H1 (cell line): ENCODE measurements at regions not wholly inside any gene's neighbourhood (a gene's known extent, or its start where the extent isn't known, plus 50 kb on each side); places are given as distances from the start of the nearest gene placed in this dataset.
A peak's percentile ranks its signal among the peaks of the same experiment; 100 is the strongest.

Source experiments
- CTCF ChIA-PET: fragments of 300-600 bp; sonication (Branson Sonifier 250); formaldehyde crosslinking; loops from one replicate; lab custom pipeline; 2021; ENCODE audit not compliant: partially characterized antibody; lab: Charles Lee
- POLR2A ChIA-PET: fragments of 300-600 bp; sonication (Branson Sonifier 250); formaldehyde crosslinking; loops from one replicate; lab custom pipeline; 2021; ENCODE audit warnings: inconsistent platforms; ENCODE audit not compliant: partially characterized antibody; lab: Charles Lee
- DNase-seq, 2 experiments: peaks; one replicate each; pipeline versions ENCODE4 v3.0.0 to v3.0.0-alpha.2; 2010 to 2022; ENCODE audit warnings: low spot score in 2 of 2, low read depth in 1 of 2, mixed read lengths in 1 of 2
- FAIRE-seq: peaks from 2 replicates; lab custom pipeline; 2011; peaks lifted over from hg19 to GRCh38; lab: Jason Lieb, UNC
- H2AFZ ChIP-seq: 2 replicates; pipeline ENCODE4 v1.8.1; 2012; ENCODE audit warnings: low read length, inconsistent platforms
- H2AK5ac ChIP-seq: 2 replicates; pipeline ENCODE4 v1.6.1; 2013; ENCODE audit warnings: low read depth, low read length
- H2BK120ac ChIP-seq: replicated peaks from 2 replicates; pipeline ENCODE3; 2013; ENCODE audit warnings: low read depth, low read length, inconsistent platforms
- H2BK12ac ChIP-seq: 2 replicates; pipeline ENCODE4 v1.6.1; 2013; ENCODE audit warnings: low read depth, low read length
- H2BK15ac ChIP-seq: 2 replicates; pipeline ENCODE4 v1.6.1; 2013; ENCODE audit warnings: low read length
- H2BK20ac ChIP-seq: 2 replicates; pipeline ENCODE4 v1.6.1; 2013; ENCODE audit warnings: low read length
- H2BK5ac ChIP-seq: 2 replicates; pipeline ENCODE4 v1.6.1; 2013; ENCODE audit warnings: low read depth, low read length
- H3K14ac ChIP-seq: 2 replicates; pipeline ENCODE4 v1.6.1; 2013; ENCODE audit warnings: inconsistent platforms; ENCODE audit not compliant: insufficient read length
- H3K18ac ChIP-seq: 2 replicates; pipeline ENCODE4 v1.6.1; 2013; ENCODE audit warnings: low read length; ENCODE audit errors: extremely low read depth
- H3K23ac ChIP-seq: 2 replicates; pipeline ENCODE4 v1.6.1; 2013; ENCODE audit warnings: inconsistent platforms; ENCODE audit not compliant: insufficient read length
- H3K23me2 ChIP-seq: 2 replicates; pipeline ENCODE4 v1.6.1; 2013; ENCODE audit warnings: low read depth, low read length
- H3K27ac ChIP-seq: 2 replicates; pipeline ENCODE4 v1.6.1; 2011; ENCODE audit warnings: low read depth, low read length, inconsistent platforms
- H3K27me3 ChIP-seq, 4 experiments: replicated peaks in 1 of 4; 1 replicate in 1 of 4; 2 replicates in 3 of 4; pipeline versions ENCODE4 v1.6.1 to v1.8.1; 2011 to 2013; ENCODE audit warnings: low read length in 3 of 4, mild to moderate bottlenecking in 3 of 4, inconsistent platforms in 2 of 4, mixed read lengths in 2 of 4, moderate library complexity in 1 of 4; ENCODE audit not compliant: control insufficient read depth in 3 of 4, insufficient read depth in 3 of 4; ENCODE audit errors: extremely low read depth in 1 of 4
- H3K36me3 ChIP-seq, 4 experiments: 2 replicates each; pipeline versions ENCODE4 v1.6.1 to v1.8.1; 2011 to 2013; ENCODE audit warnings: mild to moderate bottlenecking in 4 of 4, low read length in 3 of 4, moderate library complexity in 2 of 4, control low read depth in 1 of 4, inconsistent platforms in 1 of 4; ENCODE audit not compliant: insufficient read depth in 4 of 4, control insufficient read depth in 2 of 4
- H3K4ac ChIP-seq: replicated peaks from 2 replicates; pipeline ENCODE3; 2013; ENCODE audit warnings: low read length, low read depth, mixed read lengths, inconsistent platforms; ENCODE audit not compliant: insufficient read length
- H3K4me1 ChIP-seq, 4 experiments: replicated peaks in 1 of 4; 1 replicate in 1 of 4; 2 replicates in 3 of 4; pipeline versions ENCODE4 v1.6.1 to v1.8.1; 2011 to 2013; ENCODE audit warnings: low read length in 3 of 4, inconsistent platforms in 2 of 4, mixed read lengths in 1 of 4; ENCODE audit not compliant: insufficient read depth in 4 of 4, control insufficient read depth in 3 of 4
- H3K4me2 ChIP-seq, 2 experiments: 2 replicates each; pipeline versions ENCODE4 v1.6.1 to v1.8.1; 2011 to 2013; ENCODE audit warnings: low read depth in 2 of 2, low read length in 2 of 2, control low read depth in 1 of 2, inconsistent platforms in 1 of 2, mild to moderate bottlenecking in 1 of 2; ENCODE audit not compliant: insufficient read depth in 1 of 2
- H3K4me3 ChIP-seq, 4 experiments: fragments of 200-600, 300-600 bp in 1 of 4; sonication (generic), shearing (Covaris generic), sonication (Bioruptor Twin) in 1 of 4; 2 replicates each; pipeline versions ENCODE4 v1.5.1 to v1.8.1; 2011 to 2016; ENCODE audit warnings: low read length in 4 of 4, low read depth in 3 of 4, control low read depth in 2 of 4, inconsistent platforms in 2 of 4, mild to moderate bottlenecking in 2 of 4, mixed read lengths in 1 of 4, moderate library complexity in 1 of 4; ENCODE audit not compliant: insufficient read depth in 2 of 4; ENCODE audit errors: extremely low read depth in 1 of 4
- H3K56ac ChIP-seq: replicated peaks from 2 replicates; pipeline ENCODE3; 2013; ENCODE audit warnings: low read depth, mild to moderate bottlenecking, mixed read lengths, low read length, inconsistent platforms; ENCODE audit not compliant: insufficient read length
- H3K79me1 ChIP-seq: 2 replicates; pipeline ENCODE4 v1.6.1; 2013; ENCODE audit warnings: low read depth, low read length, control low read depth
- H3K79me2 ChIP-seq, 2 experiments: 2 replicates each; pipeline versions ENCODE4 v1.6.1 to v1.8.1; 2012 to 2013; ENCODE audit warnings: low read length in 2 of 2, mild to moderate bottlenecking in 2 of 2, inconsistent platforms in 1 of 2; ENCODE audit not compliant: insufficient read depth in 2 of 2, control insufficient read depth in 1 of 2
- H3K9ac ChIP-seq, 4 experiments: replicated peaks in 1 of 4; 1 replicate in 1 of 4; 2 replicates in 3 of 4; pipeline versions ENCODE4 v1.6.1 to v1.8.1; 2011 to 2013; ENCODE audit warnings: low read depth in 3 of 4, low read length in 3 of 4, control low read depth in 2 of 4, mild to moderate bottlenecking in 2 of 4, moderate library complexity in 2 of 4, inconsistent platforms in 1 of 4; ENCODE audit errors: extremely low read depth in 1 of 4
- H3K9me3 ChIP-seq, 2 experiments: 2 replicates each; pipeline versions ENCODE4 v1.6.1 to v1.8.1; 2012 to 2013; ENCODE audit warnings: mild to moderate bottlenecking in 2 of 2, moderate library complexity in 2 of 2, control low read depth in 1 of 2, inconsistent platforms in 1 of 2, low read depth in 1 of 2, low read length in 1 of 2, mixed read lengths in 1 of 2; ENCODE audit not compliant: insufficient read depth in 2 of 2
- H4K20me1 ChIP-seq, 2 experiments: replicated peaks in 1 of 2; 2 replicates each; pipeline versions ENCODE3 to v1.8.1; 2011 to 2013; ENCODE audit warnings: inconsistent platforms in 2 of 2, low read length in 2 of 2, mild to moderate bottlenecking in 1 of 2; ENCODE audit not compliant: insufficient read depth in 2 of 2, control insufficient read depth in 1 of 2
- H4K5ac ChIP-seq: 2 replicates; pipeline ENCODE4 v1.6.1; 2013; ENCODE audit warnings: low read length, low read depth, mixed read lengths, inconsistent platforms; ENCODE audit not compliant: insufficient read length
- H4K8ac ChIP-seq: 2 replicates; pipeline ENCODE4 v1.8.0; 2013; ENCODE audit warnings: mild to moderate bottlenecking, moderate library complexity, low read length, inconsistent platforms; ENCODE audit not compliant: insufficient read depth; ENCODE audit errors: extremely low read depth
- H4K91ac ChIP-seq: replicated peaks from 2 replicates; pipeline ENCODE3; 2013; ENCODE audit warnings: low read length, mixed read lengths, inconsistent platforms; ENCODE audit not compliant: insufficient read length
- EGR1 ChIP-seq: IDR thresholded peaks from 2 replicates; pipeline ENCODE4 v1.6.1; 2011; ENCODE audit warnings: low read depth, low read length, borderline replicate concordance
- RFX5 ChIP-seq: IDR thresholded peaks from 2 replicates; pipeline ENCODE4 v1.6.1; 2011; ENCODE audit warnings: low read depth, low read length, improper control_type of control experiment, borderline replicate concordance
- WGBS, 2 experiments: shearing (Covaris generic) in 1 of 2; methylation state at CpG; one replicate each; pipeline versions ENCODE4 v1.1.6 to v1.1.7; 2013 to 2015; ENCODE audit warnings: low lambda C conversion rate in 2 of 2, mixed read lengths in 2 of 2, inconsistent platforms in 1 of 2, low coverage in 1 of 2, missing lambda C conversion rate in 1 of 2; ENCODE audit not compliant: insufficient replicate concordance in 2 of 2, insufficient coverage in 1 of 2, insufficient read length in 1 of 2; ENCODE audit errors: extremely low coverage in 1 of 2, missing lambda C conversion rate in 1 of 2; 5-methylcytosine and 5-hydroxymethylcytosine counted together
- TF ChIP-seq, protein P1 (sequence below): IDR thresholded peaks from 2 replicates; pipeline ENCODE4 v1.6.1; 2012; ENCODE audit warnings: inconsistent platforms
- TF ChIP-seq, protein P2 (sequence below), 3 experiments: IDR thresholded peaks; 1 replicate in 2 of 3; 2 replicates in 1 of 3; pipeline versions ENCODE4 v1.5.1 to v1.6.1; 2011; ENCODE audit warnings: low read length in 3 of 3, mild to moderate bottlenecking in 3 of 3, inconsistent platforms in 2 of 3, low read depth in 1 of 3, moderate library complexity in 1 of 3; ENCODE audit not compliant: insufficient read depth in 1 of 3; ENCODE audit errors: control extremely low read depth in 1 of 3
- TF ChIP-seq, protein P3 (sequence below): IDR thresholded peaks from 2 replicates; pipeline ENCODE4 v1.6.1; 2011; ENCODE audit warnings: low read length, improper control_type of control experiment

DNA sequence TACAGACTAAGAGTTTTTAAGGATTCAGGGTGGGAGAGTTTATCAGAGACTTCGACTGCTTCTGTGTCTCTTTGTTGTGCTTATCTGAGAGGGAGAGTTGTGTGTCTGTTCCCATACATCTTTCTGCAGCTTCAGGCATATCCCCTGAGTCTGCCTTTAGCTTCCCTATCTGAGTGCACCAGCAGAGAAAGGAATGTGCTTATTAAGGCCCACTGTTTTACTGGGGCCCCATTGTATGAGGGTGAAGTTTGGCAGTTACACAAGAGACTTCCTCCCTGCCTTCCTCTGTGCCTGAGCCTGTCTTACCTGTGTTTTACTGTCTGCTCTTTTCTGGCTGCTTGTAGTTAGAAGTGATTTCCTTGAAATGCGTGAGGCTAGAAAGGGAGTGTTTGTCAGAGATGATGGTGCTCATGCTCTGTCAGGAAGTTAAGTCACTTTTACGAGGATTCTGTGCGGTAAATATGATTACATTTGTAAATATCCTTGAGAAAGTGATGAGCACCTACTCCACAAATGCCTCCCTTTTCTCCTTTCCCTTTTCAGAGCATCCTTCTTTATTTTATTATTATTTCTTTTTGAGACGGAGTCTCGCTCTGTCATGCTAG, 1228.9 kb upstream of the MIR17HG start:
- Histone ChIP-seq H4K20me1 (no peaks in the 10 kb centered on the region), H3K4me3 (no peak overlapping the region), H3K56ac (no peak overlapping the region), H2BK120ac (no peak overlapping the region), H3K9ac (no peak overlapping the region), H2AK5ac (no peak overlapping the region), H2AFZ (peak overlapping the region; percentile 99), H3K14ac (no peak overlapping the region), H3K4me2 (no peak overlapping the region), H4K91ac (no peak overlapping the region), H3K18ac (no peak overlapping the region), H3K9me3 (no peaks in the 10 kb centered on the region; a peak in 1 of 4 replicates), H2BK12ac (no peak overlapping the region), H3K4ac (no peak overlapping the region), H3K4me1 (no peaks in the 10 kb centered on the region), H2BK20ac (no peak overlapping the region), H3K23ac (no peak overlapping the region), H4K8ac (no peak overlapping the region), H4K5ac (no peak overlapping the region), H3K79me1 (no peaks in the 10 kb centered on the region), H2BK5ac (no peak overlapping the region), H3K27ac (no peak overlapping the region), H3K27me3 (no peaks in the 10 kb centered on the region), H3K36me3 (no peaks in the 10 kb centered on the region; a peak in 1 of 8 replicates), H2BK15ac (no peak overlapping the region), H3K79me2 (no peaks in the 10 kb centered on the region), H3K23me2 (no peaks in the 10 kb centered on the region)
- FAIRE-seq (no peak), DNase-seq (no peak)
- 75% methylated on average over 6 of the region's 6 CpGs; no CpG with 5 or more reads in 1 of the 2 experiments for WGBS, 2 experiments
- POLR2A ChIA-PET, result no interaction called here
- CTCF ChIA-PET, result interaction anchor here (0.6 kb wide), 1 partner anchor 19 kb away, joined by 3 read pairs; no protein-coding TSS in a partner anchor
- TF ChIP-seq EGR1 (no peak), RFX5 (no peak)
- TF ChIP-seq, protein P1, sequence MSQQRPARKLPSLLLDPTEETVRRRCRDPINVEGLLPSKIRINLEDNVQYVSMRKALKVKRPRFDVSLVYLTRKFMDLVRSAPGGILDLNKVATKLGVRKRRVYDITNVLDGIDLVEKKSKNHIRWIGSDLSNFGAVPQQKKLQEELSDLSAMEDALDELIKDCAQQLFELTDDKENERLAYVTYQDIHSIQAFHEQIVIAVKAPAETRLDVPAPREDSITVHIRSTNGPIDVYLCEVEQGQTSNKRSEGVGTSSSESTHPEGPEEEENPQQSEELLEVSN, result no peak
- TF ChIP-seq, protein P2, sequence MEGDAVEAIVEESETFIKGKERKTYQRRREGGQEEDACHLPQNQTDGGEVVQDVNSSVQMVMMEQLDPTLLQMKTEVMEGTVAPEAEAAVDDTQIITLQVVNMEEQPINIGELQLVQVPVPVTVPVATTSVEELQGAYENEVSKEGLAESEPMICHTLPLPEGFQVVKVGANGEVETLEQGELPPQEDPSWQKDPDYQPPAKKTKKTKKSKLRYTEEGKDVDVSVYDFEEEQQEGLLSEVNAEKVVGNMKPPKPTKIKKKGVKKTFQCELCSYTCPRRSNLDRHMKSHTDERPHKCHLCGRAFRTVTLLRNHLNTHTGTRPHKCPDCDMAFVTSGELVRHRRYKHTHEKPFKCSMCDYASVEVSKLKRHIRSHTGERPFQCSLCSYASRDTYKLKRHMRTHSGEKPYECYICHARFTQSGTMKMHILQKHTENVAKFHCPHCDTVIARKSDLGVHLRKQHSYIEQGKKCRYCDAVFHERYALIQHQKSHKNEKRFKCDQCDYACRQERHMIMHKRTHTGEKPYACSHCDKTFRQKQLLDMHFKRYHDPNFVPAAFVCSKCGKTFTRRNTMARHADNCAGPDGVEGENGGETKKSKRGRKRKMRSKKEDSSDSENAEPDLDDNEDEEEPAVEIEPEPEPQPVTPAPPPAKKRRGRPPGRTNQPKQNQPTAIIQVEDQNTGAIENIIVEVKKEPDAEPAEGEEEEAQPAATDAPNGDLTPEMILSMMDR (IDR thresholded peaks at IDR 0.05; ENCODE audit: control extremely low read depth in 1 of 3, insufficient read depth in 1 of 3, low read depth in 1 of 3, low read length in 3 of 3), result no peak
- TF ChIP-seq, protein P3, sequence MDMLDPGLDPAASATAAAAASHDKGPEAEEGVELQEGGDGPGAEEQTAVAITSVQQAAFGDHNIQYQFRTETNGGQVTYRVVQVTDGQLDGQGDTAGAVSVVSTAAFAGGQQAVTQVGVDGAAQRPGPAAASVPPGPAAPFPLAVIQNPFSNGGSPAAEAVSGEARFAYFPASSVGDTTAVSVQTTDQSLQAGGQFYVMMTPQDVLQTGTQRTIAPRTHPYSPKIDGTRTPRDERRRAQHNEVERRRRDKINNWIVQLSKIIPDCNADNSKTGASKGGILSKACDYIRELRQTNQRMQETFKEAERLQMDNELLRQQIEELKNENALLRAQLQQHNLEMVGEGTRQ, result no peak
